Gastrocnemius medialis (tissue), 4 donors: ENCODE measurements at regions not wholly inside any gene's neighbourhood (a gene's known extent, or its start where the extent isn't known, plus 50 kb on each side); places are given as distances from the start of the nearest gene placed in this dataset.

Experiments
- POLR2A ChIP-seq, 2 donors: fragments of 450-650 bp; IDR thresholded peaks; one replicate each; pipeline ENCODE4 v1.6.1; 2017; ENCODE audit warnings: antibody characterized with exemption in 2 of 2, mild to moderate bottlenecking in 2 of 2, moderate library complexity in 2 of 2
- TF ChIP-seq, protein P1 (sequence below), 5 experiments: fragments of 450-650 bp in 3 of 5; fragments of 200-600 bp in 2 of 5; sonication (generic) in 2 of 5; IDR thresholded peaks in 4 of 5; conservative IDR thresholded peaks in 1 of 5; 1 replicate in 4 of 5; 2 replicates in 1 of 5; pipeline ENCODE4 v1.5.1; 2016 to 2019; ENCODE audit warnings: antibody characterized with exemption in 5 of 5, mild to moderate bottlenecking in 3 of 5, moderate library complexity in 3 of 5

DNA sequence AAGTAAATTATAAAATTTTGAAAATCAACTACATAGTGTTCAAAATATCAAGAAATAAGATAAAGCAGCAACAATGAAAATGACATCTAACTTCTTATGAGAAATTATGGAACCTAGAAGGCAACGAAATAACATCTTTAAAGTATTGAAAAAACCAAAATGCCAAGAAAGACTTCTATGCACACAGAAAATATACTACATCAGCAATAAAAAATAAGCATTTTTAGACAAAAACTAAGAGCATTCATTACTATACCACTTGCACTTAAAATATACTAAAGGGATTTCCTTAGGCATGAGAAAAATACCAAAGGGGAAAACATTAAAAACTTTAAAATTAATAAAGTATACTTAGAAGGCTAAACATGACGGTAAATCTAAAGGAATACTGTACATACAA lies 556.3 kb downstream of the NUP35 start:
- TF ChIP-seq, protein P1, sequence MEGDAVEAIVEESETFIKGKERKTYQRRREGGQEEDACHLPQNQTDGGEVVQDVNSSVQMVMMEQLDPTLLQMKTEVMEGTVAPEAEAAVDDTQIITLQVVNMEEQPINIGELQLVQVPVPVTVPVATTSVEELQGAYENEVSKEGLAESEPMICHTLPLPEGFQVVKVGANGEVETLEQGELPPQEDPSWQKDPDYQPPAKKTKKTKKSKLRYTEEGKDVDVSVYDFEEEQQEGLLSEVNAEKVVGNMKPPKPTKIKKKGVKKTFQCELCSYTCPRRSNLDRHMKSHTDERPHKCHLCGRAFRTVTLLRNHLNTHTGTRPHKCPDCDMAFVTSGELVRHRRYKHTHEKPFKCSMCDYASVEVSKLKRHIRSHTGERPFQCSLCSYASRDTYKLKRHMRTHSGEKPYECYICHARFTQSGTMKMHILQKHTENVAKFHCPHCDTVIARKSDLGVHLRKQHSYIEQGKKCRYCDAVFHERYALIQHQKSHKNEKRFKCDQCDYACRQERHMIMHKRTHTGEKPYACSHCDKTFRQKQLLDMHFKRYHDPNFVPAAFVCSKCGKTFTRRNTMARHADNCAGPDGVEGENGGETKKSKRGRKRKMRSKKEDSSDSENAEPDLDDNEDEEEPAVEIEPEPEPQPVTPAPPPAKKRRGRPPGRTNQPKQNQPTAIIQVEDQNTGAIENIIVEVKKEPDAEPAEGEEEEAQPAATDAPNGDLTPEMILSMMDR (IDR thresholded peaks at IDR 0.05 in 4 of 5, conservative IDR thresholded peaks at IDR 0.05 in 1 of 5), result no peak
- TF ChIP-seq POLR2A (IDR thresholded peaks at IDR 0.05), result no peak
